GM18868 (cell line): ENCODE measurements at regions not wholly inside any gene's neighbourhood (a gene's known extent, or its start where the extent isn't known, plus 50 kb on each side); places are given as distances from the start of the nearest gene placed in this dataset.
A peak's percentile ranks its signal among the peaks of the same experiment; 100 is the strongest.

Experiments used
- ATAC-seq: cut with Tn5 transposase; IDR thresholded peaks from one replicate; pipeline ENCODE4 v1.9.1; 2021; ENCODE audit warnings: mild to moderate bottlenecking, moderate library complexity; ENCODE audit not compliant: unreplicated experiment

DNA sequence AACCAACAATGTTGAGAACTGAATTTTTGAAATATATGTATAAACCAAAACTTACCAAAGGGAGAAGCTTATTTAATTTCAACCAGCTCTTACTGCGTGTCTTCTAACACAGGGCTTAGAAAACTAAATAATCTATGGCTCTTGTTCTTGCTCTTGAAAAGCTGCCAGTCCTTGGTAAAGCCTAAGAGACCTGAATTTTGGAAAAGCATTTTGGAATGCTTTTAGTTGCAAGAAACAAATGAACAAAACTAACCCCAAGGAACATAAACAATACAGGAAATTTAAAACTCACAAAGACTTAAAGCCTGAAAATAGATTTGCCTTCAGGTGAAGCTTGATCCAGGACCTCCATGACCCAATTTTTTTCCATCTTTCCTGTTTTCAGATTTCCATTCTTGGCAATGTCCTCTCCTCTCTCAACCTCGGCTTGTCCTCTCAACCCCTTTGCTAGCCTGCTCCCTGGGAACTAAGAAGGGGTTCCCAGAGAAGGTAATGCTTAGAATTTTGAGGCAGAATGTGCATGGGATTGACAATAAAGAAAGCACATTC lies 169.8 kb upstream of the NCK2 start:
- no peak for ATAC-seq

DNA sequence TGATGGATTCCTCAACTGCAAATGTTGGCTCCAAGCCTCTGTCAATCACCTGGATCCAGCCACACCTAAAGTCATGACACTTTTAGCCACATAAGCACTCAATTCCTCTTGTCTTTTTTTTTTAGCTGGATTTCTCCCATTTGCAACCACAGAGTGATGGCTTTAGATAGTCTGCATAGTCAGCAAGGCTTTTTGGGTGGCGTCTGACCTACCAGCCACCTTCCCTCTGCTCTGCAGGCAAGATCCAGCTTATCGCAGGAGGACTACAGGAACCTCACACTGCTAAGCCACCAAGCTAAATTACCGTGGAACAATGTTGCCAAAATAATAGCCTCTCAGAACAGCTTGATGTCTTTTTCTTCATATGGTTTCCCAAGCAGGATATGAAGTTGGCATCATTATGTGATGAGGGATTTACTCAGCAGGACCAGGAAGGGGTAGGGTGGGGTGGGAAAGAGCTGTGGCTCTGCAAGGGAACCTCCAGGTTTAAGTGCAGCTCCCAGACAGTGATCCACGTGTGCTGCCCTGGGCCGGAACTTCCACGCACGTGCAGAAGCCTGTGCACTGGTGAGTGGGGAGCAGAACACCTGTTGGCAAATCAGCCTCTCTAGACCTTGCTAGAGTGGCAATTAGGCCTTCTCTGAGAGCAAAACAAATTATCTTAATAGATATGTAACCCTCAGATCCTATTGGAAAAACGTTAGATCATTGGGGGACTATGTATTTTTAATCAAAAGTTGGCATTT lies 170.6 kb upstream of the NCK2 start:
- no peak for ATAC-seq

DNA sequence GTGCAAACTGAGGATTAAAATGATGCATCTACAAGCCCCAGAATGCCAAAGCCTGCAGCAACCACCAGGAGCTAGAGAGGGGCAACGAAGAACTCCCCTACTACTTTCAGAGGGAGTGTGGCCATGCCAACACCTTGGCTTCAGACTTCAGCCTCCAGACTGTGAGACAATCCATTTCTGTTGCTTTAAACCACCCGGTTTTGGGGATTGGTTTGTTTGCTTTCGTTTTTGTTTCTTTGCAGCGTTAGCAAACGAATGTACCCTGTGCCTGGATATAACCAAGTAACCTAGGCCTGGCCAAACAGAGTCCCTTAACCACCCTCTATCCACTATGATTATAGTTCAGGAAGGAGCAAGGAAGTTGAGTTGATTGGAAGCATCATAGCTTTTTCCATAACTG lies 171.2 kb upstream of the NCK2 start:
- no peak for ATAC-seq

DNA sequence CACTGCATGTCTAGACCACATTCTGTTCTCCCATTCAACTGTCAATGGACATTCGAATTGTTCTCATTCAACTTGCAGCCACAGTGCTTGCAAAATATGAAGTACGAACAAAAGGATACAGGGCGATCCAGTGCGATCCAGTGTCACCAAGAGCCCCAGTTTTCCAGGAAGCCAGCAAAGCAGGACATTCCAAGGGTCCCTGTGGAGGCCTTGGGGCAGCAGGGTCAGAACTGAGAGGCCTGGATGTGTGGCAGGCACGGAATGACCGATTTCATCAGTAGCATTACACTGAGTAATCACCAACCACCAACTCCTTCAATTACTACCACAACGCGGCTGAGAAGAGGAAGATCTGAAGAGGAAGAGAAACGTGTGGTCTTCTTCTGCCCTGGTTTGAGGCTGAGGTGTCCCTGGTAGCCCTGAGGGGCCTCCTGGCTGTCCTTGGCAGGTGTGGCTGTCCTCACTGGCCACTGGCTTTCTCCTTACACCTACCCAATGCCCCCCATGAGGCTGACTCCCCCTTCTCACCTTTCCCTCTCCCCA lies 172.7 kb upstream of the FHL2 start:
- peak; percentile 54 for ATAC-seq

DNA sequence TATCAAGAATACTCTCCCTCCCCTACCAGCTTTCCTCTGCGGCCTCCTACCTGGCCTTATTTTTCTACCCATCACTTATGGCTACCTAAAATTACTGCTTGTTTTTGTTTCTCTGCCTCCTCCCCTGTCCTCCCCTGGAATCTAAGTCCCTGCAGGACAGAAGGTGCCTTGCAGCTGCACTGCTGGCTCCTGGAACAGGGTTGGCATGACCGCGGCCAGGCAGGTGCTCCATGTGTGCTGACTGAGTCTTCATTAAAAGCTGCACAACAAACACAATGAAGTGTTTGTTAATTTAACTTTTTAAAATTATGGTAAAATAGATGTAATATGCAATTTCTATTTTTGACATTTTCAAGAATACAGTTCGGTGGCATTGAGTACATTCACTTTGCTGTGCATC lies 171.9 kb upstream of the FHL2 start:
- no peak for ATAC-seq

DNA sequence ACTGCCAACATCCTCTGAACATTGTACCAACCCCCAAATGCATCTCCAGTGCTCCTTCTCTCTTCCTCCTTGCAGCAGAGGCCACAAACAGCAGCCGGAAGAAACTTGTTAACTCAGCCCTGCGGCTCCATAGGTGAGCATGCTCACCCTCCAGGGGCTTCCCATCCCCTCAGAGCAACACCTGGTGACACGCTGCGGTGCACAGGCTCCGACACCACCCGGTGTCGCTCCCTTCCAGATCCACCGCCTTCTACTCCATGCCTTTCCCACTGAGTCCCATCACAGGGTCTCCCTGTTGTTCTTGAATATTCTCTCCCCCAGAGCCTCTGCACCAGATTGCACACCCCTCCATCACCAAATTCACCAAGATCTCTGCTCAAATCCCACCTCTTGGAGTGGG lies 171.5 kb upstream of the FHL2 start:
- ATAC-seq: no peak

DNA sequence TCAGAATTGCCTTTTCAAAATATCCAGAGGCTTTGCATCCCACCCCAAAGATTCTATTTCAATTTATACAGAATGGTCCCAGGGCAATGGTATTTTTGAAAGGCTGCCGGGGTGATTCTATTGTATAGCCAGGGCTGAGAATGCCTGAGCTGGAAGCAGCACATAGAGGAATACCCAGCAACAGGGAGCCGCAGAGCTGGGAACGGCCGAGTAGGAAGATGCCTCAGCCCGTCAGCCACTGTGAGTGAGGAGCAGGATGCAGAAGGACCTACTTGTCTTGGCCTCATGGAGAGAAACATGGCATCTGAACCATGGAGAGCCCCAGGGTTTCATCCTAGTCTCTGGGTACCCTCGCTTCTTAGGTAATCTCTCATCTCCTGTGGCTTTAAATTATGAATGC lies 170.8 kb upstream of the FHL2 start:
- ATAC-seq: no peak

DNA sequence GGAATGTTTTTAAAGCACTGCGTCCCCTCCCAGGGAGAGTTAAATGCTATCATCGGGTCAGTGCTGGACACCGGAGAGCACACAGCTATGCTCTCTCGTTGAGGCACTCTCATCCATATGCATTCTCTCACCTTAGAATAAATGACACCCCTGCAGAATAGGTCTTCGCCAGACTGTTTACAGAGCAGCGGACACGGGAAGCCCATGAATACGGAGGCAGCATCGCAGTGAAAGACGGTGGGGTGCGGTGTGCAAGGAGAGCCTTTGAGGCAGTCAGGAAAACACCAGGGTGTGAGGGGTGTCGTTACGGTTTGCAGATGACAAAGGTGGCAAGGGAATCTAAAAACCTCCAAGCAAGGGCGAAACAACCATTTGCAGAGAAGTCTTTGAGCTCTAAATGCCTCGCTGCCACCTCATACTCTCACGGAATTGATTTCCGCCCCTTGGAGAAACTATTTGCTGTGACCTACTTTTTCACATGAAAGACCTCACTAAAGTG lies 169.2 kb upstream of the FHL2 start:
- ATAC-seq: no peak

DNA sequence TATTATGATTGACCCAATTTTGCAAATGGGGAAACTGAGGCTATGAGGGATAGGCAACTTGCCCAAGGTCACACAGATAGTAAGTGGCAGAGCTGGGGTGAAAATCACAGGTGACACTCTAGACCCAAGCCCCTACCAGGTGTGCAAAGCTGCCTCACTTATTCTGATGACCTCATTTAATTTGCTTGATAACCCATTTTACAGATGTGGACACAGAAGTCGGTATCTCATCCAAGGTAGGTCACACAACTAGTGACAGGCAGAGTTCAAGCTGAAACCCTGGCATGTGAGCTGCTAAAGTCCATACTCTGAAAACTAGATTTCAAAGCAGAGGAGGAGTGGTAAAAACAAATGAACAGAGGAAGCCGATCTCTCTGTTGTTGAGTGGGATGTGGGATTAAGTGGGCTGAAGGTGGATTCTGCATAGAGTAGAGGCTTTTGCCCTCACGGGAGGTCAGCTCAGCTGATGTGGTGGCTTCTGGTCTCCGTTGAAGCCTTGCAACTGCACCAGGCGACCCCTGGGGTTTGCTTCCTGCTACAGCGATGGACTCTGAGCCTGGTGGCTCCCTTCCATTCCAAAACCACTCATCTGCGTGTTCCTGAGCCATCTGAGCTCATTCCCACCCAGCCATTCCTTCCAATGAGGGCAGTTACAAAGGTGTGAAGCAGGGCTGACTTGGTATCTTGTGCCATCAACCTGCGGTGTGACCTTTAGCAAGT lies 164.3 kb upstream of the FHL2 start:
- ATAC-seq: no peak

DNA sequence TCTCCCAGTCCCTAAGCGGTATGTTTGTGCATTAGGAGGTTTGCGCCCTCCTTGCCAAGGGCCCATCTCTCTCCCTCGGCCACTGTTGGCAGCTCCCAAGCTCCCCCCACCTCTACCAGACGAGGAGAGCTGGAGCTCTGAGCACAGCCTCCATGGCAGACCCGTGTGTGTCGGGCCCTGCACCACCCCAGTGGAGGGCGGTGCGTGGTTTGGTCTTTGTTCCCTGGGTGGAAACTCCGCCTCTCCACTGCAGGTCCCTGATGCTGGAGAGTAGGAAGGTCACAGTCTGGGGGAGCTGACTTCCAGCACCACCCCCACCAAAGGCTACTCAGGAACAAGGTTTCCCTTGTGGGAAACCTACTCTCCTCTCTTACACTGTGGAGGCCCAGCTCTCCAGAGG lies 162.6 kb upstream of the FHL2 start:
- ATAC-seq: no peak

DNA sequence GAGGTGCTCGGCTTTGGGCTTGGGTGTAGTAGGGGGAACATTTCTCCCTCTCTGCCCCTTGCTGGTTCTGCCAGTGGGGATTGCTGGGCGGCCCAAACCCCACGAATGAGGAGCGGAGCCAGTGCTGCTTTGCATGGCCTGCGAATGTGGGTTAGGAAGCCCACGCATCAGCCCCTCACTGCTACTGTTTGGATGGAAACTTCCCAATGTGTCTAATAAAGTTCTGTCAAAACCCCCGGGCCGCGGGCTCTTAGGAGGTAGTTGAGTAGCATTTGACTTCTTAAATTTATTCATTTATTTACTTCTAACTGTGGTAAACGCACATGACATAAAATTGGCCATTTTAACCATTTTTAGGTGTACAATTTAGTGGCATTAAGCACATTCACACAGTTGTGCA lies 161.3 kb upstream of the FHL2 start:
- no peak for ATAC-seq

DNA sequence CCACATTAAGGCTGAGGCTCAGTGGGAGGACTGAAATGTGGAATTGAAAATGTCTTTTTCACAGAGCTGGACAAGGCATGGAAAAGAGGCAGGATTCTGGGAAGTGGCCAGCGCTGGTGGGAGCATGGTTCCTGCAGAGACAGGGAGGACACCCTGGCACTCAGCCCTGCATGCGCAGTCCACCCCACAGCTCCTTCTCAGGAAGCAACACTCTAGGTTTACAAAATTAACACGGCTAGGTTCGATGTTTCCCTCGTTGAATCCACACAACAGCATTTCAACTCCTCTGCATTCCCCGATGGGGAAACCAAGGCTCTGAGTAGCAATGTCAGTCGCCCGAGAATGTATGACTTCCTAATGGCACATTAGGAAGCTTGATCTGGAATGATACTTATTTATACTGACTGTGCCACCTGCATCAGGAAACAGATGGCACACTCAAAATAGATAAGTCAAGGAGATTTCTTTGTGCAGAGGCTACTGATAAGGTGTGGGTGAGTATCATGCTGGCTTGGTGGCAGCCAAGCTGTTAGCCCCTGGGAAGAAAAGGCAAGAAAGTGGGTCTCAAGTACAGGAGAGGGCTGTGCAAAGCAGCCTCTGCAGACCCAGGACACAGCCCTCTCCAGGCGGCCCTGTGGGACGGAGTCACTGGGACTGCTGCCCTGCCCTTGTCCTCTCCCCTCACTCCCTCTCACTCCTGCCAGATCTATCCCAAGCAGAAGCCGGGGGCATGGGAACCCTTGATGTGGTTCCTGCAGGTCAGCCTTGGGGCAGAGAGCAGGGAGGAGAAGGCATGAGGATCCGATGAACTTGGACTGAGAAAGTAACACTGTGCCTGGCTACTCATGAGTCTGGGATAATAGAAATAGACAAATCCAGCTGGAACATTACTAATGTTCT lies 158.4 kb upstream of the FHL2 start:
- no peak for ATAC-seq

DNA sequence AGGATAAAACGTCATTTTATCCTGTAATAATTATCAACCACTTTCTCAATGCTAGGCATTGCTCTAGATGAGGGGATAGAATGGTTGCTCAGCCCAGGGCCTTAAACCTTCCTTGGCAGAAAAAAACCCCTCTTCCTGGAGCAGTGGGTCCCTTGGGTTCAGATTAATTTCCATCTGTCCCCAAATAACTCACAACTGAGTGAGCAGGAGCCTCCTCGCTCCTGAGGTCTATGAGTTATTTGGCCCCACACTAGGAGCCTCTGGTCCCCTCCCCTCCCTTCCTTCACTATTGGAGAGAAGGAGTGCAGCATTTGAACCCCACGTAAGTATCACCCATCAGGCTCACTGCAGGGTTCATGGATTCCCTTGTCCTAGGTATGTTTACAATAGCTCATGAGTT lies 157.5 kb upstream of the FHL2 start:
- no peak for ATAC-seq

DNA sequence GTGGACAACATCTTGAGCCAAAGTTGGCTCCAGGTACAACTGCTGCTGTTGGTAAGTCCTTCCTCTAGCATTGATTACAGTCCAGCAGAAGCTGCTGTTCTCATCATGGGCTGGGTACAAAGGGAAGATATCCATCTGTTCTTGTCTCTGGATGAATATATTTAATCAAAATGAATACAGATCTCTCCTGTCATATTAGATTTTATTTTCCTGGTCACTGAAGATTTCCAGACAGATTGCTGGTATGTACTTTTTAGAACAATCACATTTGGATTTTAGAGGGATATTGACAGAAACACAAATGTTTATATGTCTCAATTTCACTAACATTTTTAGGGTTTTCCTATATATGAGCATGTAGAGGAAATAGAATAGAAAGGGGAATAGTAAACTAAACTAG lies 155.4 kb upstream of the FHL2 start:
- no peak for ATAC-seq

DNA sequence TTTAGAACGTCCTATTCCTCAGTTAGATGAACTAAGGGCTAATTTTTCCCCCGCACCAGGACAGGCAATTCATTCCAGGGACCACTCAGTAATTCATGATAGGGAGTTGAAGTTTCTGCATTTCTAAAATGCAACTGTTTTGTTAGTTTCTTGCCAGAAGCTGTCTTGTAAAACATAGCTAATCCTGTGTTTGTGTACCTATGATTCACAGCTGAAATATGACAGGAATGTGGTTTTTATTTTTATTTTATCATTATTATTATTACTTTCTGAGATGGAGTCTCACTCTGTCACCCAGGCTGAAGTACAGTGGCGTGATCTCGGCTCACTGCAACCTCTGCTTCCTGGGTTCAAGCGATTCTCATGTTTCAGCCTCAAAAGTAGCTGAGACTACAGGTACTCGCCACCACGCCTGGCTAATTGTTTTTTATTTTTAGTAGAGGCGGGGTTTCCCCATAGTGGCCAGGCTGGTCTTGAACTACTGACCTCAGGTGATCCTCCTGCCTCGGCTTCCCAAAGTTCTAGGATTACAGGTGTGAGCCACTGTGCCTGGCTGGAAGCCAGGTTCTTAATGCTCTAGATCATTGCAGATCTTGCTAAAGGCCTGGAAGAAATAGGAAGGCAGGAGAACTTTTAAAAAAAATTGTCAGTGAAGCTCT lies 154.8 kb upstream of the FHL2 start:
- ATAC-seq: no peak

DNA sequence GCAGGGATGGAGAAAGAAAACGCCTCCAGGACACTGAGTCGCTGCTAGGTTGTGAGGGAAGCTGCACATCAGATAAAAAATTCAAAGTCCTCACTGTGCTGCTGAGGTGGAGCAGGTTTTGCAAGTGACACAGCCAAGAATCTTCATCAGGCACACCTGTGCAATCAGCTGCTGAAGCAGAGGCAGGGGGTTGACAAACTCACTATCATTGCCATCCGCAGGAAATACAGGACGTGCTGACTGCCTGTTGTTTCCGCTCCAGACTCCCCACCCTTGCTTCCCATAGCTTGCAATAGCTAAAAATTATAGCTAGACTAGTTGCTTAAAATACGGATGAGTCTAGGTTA lies 147.8 kb upstream of the FHL2 start:
- ATAC-seq: no peak

DNA sequence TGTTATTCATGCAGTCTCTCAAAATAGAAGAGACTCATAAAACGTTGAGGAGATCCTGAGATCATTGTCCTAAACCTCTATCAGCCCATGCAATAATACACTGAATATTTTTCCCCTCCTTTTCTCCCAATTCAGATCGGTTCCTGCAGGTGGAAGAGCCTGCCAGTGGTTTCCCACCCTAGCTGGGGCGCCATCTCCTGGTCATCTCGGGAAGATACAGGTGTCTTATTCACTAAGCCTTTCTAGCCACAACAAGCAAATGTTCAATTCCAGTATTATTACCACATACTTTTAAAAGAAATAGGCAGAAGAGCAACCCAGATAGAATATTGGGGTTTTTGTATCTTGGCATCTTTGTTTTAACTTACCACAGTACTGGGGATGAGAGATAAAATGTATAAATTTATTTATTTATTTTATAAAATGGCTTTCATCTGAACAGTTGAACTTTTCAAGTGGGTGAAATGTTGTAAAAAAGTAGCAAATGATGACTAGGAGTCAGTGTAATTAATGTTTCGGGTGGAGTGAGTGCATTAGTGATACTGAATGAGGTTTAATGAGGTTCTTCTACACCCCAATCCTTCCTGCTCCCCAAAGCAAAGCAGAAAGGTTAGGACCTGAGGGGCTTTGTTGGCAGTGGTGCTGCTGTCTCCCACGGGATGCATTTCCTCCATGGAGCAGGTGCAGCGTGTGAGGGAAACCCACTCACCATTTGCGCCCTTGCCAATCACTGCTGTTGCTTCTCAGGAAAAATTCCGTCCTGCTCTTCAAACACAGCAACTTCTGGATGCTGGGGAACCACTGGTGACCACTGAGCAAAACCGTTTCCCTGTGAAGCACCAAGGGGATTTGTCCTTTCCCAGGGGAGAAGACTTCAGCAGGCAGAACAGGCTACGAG lies 147.1 kb upstream of the FHL2 start:
- peak; percentile 86 for ATAC-seq

DNA sequence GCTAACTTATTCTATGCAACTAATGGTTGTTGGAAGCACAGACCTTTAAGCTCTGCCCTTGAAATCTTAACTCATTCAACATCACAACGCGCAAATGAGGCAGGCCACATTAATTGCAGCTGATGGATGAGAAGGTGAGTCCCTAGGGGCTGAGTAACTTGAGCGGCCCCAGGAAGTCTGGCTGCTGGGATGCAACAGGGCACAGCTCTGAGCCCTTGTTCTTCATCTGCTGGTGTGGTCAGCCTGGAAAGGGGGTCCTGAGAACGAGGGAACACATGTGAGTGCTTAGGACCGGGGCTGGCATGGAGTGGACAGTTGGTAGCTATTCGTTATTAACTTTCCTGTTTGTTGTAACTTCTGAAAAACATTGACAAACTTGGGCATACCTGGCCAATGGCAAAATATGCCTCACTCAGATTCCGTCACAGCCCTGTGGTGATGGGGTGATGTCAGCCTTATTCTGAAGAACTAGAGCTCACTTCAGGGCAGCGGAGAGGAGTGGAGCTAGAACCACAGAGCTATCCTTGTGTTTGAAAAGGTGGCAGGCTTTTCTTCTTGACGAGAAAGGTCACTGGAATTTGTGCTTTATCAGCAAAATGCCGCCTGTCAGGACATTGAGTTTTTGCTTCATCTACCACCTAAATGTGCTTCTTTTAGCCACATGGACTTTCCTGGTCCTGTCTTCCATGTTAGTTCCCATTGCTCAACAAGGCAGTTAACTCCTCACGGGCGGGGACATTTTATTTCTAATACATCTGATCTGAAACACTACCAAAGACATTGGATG lies 145.9 kb upstream of the FHL2 start:
- no peak for ATAC-seq
